AG08396 (cell line): ENCODE measurements at regions not wholly inside any gene's neighbourhood (a gene's known extent, or its start where the extent isn't known, plus 50 kb on each side); places are given as distances from the start of the nearest gene placed in this dataset.
A peak's percentile ranks its signal among the peaks of the same experiment; 100 is the strongest.

ENCODE experiments used
- DNase-seq: peaks from one replicate; pipeline ENCODE4 v3.0.0; 2012; ENCODE audit warnings: low spot score, mixed read lengths

DNA sequence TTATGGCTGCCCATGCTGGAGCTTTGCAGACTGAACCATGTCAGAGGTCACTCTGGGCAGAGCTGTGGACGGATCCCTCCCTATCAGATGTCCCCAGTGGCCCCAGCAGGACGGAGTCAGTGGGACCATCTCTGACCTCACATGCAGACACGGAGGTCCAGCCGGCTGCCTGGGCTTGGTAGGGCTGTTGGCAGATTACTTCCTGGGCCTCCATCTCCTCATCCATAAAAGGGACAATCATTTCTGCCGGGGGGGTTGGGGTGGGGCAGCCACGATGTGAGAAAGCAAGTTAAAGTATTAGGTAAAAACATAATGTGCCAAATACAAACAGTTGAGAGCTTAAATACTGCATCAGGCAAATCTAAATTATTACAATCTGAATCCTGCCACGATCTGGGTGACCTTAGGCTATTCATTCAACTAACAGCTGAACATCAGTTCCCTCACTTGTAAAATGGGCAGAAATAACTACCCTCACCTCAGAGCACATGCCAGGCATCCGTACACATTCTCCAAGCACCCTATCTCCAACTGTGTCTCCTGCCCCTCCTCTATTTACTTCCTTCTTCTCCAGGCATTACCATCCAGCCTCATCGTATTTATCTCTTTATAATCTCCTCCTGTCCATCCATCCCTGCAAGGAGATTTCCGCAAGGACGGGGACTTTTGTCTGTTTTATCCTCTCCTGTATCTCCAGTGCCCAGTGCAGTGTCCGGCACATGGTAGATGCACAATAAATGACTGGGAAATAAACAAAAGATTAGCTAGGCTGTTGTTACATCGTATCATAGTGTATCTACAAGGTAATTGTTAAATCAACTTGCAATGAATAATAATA, 192.3 kb upstream of the FOXF1 start:
- DNase-seq = no peak

DNA sequence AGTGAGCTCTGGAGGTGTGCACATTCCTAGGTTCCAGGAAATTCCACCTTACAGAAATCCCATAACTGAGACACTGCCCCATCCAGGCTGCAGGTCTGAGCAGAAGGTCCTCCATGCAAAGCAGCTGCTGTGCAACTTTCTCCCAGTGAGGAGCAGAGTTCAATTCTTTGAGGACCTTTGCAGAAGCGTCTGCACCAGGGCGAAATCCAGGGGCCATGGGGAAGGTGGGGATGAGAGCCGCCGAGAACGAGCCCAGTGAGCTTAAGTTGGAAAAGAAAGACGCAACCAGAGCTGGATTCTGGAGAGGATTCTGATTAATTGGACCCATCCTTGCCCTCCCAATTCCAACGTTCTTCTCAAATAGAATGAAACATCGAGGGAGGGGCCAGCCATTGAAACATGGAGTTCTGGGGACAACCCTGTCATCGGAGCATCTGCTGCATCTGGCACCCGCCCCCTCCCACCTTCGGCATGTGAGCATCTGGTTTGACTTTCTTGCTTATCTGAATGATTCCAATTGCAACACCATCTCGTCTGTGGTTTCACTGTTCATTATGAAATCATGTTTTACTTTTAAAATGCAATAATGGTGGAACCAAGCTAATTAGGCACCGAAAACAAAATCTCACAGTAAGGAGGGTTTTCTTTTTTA, 190.6 kb upstream of the FOXF1 start:
- no peak for DNase-seq

DNA sequence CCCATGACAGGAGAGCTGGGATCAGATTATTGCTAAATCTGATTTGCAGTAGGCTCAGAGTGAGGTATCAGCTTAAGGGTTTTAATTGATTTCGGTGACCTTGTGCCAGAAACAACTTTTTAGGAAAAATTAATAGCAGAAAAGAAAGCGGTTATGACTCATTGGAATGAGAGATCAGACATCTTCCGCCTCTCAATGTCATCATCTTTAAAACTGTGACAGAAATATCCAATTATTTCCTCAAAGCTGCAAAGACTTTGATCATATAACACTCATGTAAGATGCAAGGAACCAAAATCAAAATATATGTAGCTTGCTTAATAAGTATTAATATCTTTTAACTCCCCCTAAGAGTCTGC, 190.1 kb upstream of the FOXF1 start:
- no peak for DNase-seq

DNA sequence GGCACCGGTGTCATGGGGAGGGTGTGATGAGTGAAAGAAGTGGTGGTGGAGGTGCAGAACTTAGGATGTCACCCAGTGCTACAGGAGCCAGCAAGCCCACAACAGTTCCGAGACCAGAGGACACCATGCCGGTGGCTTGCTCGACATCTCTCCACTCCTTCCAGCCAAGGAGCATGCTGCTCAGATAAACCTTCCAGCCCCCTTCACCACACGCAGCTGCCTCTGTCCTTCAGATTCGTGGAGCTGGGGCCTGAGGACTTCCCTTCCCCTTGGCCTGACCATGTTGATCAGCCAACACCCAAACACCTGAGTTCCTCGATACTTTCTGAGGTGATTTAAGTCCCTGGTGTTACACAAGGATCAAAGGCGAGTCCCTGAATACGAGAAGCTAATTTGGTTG, 188.8 kb upstream of the FOXF1 start:
- no peak for DNase-seq

DNA sequence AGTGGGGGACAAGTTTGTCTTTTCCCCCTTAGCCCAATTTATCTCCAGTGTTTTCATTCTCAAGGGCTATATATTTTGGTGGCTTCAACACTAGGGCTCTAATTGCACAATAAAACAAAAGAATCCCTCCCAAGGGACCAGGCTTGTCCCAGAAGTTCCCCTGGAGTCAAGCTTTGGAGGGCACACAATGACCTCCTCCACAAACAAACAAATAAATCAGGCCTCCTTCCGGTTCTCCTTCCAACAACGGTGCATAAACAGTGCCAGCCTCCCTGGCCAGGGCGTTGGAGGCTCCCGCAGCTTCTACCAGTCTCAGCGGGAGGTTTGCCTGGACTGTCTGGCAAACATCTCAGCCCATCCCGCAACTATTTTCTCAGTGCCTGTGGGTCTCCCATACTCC, 188.0 kb upstream of the FOXF1 start:
- no peak for DNase-seq

DNA sequence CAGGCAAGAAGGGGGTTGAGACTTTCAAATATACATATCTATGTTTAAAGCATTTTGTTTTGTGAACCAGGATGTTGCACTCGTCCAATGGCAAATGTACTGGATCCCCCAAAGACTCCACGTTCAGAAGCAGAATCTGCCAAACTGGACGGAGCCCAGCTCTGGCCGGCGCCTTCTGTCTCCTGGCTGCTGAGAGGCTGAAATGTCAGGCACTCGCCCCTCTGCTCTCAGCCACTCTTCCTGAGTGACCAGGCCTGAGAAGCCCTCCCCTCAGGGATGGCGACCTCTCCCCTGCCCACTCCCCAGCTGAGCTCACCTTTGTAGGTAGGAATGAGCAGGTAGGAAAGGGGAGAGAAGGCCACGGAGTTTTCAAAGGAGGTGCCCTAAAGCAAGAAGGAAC, 187.5 kb upstream of the FOXF1 start:
- DNase-seq = no peak

DNA sequence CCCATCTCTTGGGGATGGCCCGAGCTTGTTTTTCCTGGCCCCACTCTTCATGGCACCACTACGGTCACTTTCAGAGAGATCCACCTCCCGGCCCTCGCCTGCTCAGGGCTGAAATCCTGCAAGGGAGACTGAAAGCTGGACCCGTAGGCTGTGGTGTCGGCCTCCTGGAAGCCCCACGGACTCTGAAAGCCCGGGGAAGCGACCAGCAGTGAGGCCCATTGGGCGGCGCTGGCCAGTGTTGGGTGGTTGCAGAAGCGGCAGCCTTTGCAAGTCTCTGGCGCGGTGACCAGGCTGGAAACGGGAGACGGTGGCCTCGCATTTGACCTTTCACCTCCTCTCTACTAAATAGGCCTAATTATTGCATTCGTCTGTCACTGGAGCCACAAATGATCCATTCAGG, 186.0 kb upstream of the FOXF1 start:
- no peak for DNase-seq

DNA sequence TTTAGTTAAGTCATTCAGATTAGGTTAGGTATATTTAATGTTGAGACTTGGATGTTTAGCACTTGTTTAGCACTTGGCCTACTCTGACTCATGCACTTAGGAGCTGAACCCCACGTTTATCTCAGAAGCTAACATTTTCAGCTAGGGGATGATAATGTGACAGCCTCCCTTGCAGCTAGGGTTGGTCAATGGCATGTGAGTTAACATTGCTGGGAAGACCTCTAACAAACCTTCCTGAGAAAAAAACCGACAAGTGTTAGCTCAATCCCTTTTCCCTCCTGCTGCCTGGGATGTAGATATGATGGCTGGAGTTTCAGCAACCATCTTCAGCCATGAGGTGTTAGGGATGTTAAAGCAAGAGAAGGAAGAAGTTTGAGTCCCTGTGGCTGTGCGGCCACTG, 185.0 kb upstream of the FOXF1 start:
- no peak for DNase-seq

DNA sequence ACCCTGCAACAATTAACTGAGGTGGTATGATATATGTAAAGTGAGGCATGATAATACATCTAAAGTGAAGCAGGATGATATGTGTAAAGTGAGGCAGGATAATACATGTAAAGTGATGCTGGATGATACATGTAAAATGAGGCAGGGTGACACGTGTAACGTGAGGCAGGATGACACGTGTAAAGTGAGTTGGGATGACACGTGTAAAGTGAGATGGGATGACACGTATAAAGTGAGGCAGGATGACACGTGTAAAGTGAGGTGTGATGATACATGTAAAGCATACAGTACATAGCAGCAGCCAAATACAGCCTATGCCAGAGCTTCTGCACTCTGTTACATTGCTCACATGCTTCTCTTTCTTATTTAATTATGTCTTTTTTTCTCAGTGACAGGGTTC, 184.4 kb upstream of the FOXF1 start:
- DNase-seq = no peak

DNA sequence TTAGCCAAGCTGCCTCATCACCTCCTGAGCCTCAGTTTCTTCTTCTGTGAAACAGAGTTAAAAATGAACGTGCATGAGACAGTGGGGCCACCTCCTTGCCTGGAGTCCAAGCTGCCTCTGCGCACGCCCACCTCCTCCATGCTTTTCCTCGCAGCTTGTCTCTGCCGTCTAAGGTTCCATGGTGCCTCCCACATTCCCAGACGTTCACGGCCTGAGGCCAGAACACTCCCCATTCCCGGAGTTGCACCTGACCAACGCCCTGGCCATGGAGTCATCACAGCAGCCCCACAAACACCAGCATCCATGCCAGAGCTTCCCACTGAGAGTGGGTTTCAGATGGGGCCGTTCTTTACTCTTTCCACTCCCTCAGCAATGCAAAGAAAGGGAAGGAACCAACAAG, 183.0 kb upstream of the FOXF1 start:
- no peak for DNase-seq

DNA sequence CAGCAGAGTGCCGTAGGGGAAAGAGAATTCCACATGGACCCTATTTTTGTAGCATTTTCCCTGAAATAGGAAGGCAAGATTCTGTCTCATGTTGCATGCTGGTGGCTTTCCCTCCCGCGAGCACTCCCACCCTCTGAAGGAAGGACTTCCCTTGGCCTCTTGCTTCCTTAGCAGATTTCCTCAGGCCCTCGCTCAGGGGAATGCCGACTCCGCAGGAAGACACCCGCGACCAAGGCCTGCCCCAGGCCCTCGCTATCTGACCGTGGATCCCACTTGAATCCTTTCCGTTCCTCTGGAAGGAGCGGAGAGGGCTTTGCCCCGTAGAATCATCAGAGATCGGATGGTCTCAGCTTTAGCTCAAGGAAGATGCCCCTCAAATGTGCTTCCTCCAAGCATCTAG, 179.4 kb upstream of the FOXF1 start:
- no peak for DNase-seq

DNA sequence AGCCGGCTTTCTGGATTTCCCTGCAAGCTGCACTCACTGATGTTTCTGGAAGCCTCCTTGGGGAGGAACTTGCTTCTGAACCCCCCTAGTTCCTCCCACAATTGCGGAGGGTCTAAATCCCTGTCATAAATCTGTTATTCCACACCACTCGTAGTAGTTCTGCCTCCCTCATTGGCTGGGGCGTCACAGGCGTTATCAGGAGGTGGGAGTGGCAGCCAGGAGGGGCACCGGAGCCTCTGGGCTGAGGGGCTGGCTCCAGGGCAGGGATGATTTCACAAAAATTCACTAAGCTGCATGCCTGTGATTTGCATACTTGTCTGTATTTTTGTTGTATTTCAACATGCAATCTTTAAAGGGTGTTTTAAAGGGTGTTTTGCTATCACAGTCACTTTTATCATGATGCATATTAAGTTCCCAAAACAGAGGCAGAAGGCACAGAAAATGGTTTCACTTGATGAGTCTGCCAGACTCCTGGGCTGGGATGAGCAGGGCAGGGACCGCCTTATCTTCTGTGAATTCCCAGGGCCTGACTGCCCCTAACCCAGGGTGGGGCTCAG, 176.2 kb upstream of the FOXF1 start:
- no peak for DNase-seq

DNA sequence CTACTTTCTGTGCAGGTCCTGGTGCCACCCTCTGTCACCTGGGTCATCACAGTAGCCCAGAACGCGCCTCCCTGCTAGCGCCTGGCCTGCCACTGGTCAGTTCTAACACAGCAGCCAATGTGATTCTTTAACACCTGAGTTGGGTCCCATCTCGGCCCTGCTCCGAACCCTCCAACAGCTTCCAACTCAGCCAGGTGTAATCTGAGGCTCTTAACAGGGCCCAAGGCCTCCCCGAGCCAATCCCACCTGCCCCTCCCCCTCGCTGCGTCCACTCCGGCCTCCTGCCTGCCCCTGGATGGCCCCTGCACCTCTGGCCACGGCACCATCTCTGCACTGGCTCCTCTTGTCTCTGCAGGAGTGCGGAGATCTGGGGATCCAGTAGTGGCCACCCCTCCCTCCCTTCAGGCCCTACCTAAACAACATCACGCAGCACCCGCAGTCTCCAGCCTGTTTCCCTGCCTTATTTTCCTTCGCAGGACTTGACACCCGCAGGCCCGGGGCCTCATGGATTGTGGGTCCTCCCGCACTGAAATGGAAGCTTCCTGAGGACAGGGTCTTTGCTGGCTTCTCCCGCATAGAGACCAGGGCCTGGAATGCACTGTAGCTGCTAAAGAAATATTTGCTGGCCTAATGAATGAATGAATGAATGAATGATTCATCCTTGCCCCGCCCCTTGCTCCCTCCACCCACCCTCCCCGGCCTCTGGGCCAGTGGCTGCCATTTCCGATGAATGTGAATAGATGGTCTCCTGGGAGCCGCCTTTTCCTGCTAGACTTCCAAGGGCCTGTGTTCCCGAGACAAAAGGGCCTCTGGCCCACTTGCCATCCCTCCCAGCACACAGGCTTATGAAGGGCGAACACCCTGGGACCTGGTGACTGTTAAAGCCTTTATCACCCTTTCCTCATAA, 174.8 kb upstream of the FOXF1 start:
- no peak for DNase-seq

DNA sequence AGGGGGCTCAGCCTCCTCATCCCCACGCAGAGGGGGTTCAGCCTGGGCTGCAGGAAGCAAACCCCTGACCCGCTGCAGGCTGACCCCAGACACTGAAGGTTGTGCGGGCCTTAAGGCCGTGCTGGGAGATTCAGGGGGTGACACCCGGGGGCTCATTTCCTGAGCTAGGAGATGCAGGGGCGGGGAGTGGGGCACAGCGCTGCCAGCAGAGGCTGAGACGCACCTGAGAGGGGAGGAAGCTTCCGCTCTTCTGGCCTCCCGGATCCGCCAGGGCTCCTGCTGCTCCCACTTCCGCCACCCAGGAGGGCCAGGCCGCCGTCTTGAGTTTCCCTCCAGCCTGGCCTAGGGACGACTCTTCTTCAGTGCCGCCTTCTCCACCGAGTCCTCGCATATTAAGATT, 173.2 kb upstream of the FOXF1 start:
- no peak for DNase-seq

DNA sequence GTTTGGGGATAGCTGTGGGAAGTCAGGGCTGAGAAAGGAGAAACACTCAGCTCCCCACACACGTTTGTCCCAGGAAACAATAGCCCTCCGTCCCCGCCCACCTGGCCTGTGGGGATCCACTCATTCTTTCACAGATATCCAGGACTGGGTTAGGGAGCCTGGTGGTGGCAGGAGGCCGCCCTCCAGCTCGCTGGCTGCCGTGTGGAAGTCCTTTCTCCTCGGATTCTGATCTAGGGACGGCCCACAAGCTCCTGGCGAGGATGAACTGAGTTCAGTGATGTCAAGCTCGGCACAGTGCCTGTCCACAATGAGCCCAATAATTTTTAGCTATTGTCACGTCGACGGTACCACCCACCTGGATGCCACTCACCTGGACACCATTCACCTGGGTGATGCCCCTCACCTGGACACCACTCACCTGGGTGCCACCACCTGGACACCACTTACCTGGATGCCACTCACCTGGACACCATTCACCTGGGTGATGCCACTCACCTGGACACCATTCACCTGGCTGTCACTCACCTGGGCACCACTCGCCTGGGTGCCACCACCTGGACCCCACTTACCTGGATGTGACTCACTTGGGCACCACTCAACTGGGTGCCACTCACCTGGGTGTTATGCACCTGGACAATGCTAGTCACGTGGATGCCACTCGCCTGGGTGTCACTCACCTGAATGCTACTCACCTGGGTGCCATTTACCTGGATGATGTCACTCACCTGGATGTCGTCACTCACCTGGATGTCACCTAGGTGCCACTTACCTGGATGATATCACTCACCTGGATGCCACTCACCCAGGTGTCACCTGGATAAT, 172.5 kb upstream of the FOXF1 start:
- DNase-seq = no peak

DNA sequence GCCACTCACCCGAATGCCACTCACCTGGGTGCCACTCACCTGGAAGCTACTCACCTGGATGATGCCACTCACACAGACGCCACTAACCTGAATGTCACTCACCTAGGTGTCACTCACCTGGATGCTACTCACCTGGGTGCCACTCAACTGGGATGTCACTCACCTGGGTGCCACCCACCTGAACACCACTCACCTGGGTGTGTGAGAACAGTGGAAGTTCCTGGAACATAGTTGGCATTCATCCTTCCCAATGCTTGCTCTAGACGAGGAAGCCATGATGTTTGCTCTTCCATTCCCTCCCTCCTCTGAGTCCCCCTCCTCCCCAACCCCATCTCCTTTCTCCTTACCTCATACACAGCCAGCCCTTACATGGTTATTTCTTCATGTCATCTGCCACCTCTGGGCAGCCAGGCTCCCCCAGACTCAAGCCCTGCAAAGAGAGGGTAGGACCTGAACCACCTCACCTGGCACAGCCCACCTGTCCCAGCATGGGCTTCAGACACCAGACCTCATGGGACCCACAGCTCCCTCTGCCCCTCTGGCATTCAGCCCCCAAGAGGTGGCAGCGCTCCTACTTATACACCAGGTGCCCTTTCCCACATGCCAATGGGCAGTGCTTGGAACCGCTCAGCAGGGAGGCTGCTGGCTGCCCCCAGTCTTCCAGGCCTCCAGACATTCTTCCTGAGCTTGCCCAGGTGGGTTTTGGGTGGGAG, 171.8 kb upstream of the FOXF1 start:
- DNase-seq = no peak

DNA sequence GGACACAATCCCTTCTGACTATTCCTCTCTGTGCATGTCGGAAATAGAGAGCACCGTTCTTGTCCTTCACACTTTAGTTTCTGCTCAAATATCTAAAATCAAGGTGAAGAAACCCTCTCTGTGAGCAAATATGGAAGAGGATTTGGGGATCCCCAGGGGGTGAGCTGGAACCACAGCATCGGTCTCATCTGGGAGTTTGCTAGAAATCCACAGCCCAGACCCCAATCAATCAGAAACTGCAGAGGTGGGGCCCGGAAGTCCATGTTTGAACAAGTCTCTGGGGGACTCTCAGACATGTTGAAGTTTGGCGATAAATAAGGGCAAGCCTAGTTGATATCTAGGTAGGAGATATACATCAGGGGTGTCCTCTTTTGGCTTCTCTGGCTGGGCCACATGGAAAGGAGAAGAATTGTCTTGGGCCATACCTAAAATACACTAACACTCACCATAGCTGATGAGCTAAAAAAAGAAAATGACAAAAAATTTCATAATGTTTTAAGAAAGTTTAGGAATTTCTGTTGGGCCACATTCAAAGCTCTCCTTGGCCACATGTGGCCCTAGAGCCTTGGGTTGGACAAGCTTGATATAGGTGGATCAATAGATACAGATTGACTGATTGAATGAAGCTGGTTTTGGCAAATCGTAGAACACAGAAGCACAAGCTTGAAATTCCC, 168.0 kb upstream of the FOXF1 start:
- no peak for DNase-seq

DNA sequence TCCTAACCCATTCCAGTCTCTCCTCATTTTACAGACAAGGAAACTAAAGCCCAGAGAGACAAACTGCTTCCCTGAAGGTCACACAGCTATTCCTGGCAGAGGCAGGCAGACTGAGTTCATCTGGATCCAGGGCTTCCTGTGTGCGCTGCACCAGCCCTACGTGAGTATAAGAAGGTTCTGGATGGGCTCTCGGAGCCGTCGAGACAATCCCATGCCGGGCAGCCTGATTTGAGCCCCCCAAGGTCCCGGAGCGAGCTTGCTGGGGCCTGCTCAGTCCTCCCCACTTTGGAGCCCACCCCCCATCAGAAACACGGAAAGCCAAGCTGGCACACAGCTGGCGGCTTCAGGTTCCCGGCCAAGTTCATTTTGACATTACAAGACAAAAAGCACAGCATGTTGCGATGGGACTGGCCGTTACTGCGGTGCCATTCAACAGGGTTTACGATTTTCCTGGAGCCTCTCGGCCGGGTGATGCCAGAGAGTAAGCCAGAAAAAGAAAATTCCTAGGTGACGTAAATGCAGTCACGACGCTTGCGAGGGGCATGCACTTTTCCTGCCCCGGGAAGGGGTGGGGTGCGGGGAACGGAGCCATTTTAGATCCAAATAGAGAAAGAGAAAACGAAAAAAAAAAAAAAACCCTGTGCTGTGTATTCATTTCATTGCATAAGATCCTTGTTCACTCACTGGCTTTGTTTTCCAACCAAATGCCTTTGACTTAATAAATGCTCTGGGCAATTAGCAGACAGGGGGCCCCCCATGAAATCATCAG, 167.1 kb upstream of the FOXF1 start:
- peak; percentile 90 for DNase-seq

DNA sequence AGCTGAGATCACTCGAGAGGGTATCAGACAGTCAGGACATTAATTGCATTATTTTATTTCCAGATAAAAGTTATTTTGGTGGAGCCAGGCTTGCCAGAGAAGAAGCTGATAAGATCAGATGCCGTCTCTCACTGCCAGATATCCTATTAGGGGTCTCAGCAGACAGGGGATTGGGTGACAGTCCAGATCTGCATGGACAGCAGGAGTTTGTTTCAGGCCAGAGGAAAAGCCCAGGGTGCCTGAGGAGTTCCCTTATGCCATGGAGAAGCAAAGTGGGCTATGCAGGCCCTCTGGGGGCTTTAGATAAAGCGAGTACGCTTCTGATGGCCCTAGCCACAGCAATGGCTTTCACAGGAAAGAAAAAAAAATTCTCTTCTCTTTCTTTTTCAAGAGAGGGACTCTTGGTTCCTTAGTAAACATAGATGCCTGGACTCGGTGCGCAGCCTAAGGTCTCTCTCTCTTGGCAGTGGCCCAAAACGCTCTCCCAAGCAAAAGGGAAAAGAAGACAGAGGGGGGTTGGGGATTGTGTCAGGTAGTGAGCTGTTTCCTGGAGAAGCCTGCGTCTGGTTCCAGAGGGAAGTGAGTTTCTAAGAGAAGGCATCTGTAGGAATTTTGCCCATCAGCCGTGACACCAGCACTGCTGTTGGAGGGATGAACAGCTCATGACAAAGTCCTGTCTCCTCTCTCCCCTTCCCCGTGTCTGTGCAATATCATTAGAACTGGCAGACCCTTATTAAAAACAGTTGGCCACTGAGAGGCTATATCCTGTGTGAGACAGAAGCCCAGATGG, 166.3 kb upstream of the FOXF1 start:
- DNase-seq = no peak
